ENCODE measurements at regions not wholly inside any gene's neighbourhood (a gene's known extent, or its start where the extent isn't known, plus 50 kb on each side); places are given as distances from the start of the nearest gene placed in this dataset.

DNA sequence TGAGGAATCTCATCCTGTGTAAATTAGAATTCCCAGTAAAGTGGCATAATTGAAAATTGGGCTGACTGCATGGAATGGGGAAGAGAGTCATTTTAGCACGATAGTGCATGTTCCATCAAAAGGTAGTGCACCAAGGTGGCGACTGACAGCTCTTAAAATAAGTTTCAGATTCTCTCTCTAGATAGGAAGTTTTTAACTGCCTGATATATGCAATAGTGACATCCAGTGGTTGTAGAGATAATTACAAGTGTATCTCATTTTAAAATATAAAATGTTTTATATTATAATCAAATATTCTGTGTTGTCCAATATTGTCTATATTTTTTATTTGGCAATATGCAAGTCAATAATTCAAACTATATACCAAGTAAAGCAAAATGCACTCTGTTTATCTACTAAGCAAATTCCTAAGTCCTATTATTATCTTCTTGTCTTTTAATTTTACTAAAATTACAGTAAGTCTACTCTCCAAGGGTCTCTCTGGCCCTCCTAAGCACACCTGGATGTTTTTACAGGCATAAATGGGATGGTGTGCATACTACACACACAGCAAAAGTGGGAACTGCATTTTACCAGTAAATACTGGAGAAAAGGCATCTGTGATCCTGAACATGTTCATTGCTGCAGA lies 397.7 kb upstream of the HNRNPA3 start:
- DNase-seq (ENCODE audit: low read depth) = no peak

DNA sequence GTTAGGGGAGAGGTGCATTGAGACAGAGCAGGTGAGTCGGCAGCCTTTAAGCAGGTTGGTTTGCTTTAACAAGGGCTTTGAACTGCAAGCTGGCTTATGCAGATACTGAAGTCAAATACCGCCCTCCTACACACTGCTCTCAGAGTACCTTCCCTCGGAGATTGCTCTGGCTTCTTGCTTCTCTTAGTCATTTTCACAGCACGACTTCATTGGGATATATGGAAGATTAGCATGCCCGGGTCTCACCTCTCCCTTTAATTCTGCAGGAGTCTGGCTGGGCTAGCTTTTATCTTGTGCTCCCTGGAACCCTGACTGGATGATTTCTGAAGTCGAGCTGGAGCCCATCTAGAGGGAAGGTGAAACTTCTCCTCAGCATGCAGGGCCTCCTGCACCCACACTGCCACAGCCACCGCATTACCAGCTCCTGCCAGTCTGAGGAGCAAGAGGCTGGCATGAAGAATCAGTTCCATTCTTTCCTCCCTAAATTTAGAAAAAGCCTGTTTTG lies 395.5 kb upstream of the HNRNPA3 start:
- DNase-seq (ENCODE audit: low read depth) = no peak

DNA sequence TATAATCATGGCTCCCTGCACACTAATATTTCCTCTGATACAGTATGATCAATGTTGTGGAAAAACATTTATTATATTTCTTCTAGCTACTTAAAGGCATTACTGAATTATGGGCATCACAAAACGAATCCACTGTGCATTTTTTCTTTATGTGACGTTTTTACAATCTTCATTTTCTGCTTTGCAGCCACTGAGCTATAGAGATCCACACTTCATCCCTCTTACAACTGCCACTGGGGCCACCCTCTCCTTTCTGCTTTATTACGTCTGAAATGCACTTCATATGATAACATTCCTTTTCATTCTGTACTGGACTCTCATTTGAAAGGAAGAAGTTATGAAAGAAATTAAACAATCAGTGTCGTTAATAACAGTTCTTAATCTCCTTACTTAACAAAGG lies 394.5 kb upstream of the HNRNPA3 start:
- DNase-seq (ENCODE audit: low read depth) = no peak

DNA sequence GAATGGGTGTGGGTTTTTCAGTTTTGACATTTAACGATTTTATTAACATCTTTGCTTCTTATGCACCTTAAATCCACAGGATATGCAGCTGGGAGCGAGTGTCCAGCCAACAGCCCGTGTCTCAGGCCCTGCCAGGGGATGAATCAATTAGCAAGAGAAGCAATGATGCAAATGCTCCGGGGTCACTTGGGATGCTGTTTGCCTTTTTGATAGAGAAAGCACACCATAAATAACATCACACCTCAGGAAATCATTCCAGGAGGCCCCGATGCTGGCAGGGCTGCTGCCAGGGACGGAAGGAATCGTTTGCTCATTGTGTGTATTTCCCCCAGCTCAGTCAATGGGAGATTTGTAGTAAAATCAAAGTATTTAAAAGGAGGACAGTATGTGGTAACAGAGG lies 394.0 kb upstream of the HNRNPA3 start:
- DNase-seq (ENCODE audit: low read depth) = no peak

DNA sequence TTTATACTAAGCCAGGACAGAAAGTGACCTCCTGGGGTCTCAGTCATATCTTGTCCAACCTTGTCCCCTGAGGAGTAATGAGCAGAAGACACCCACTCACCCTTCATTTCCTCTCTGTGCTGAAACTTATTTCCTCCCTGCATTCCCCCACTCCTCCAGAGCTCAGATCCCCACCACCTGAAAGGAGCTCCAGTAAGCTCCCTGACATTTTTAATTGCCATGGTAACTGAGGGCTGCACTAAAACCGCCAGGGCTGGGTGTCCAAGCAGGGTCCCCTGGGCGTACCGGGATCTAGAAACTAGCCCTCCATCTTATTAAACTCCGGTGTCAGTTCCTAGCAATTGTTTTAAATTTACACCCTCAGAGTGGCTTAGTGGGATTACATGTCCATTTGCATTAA lies 393.3 kb upstream of the HNRNPA3 start:
- no peak for DNase-seq (ENCODE audit: low read depth)

DNA sequence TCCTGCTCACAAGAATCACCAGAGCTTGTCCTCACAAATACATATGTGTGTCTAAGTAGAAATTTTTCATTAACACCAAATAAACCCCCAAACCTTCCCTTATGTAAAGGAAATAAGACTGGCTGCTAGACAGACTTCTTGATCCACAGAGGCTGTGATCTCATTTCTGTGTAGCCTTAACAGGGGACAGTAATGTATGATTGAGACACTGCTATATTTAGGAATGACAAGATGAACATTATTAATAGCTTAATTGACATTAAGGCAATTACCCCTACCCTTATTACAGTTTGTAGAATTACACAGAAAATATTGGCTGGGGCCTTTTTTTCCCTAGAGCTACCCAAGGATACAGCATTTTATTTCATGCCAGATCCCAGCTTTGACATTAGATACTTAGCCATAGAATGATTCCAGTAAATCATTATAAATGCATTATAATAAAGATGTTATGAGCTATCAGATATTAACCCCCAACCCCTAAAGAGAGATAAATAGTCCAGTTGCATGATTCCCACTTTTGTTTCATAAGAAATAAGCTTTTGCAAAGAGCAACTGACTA lies 392.1 kb upstream of the HNRNPA3 start:
- no peak for DNase-seq (ENCODE audit: low read depth)

DNA sequence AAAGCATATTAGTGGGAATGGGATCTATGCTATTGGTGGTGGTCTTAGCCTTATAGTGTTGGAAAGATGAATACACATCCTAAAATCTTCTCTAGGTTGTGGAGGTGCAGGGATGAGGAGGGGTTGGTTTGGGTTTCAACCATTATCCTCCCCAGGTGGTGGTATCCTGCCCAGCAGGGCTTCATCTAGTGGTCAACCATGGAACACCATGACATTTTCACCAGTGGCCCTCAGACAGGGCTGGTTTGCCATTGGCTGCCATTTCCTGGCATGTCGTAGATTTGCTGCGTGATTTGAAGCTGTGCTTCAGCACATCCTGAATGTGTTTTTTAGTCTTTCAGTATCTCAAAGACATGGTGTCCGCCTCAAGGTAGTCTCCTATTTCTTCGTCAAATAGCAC lies 391.2 kb upstream of the HNRNPA3 start:
- DNase-seq (ENCODE audit: low read depth) = no peak

DNA sequence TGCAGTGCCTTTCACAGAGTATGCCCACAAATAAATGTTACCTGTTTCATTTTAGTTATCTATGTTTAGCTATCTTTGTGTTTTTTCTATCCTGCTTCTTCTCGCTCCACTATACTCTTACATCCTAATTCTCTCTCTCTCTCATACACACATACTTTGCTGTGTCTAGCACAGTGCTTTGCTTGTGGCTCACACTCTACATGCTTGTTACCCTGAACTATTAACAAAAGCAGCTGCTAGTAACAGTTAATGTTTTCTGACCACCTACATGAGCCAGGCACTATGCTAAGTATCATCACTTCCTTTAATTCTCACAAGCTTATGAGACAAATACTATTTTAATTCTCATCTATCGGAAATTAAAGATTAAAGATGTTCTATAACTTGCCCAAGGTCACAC lies 390.5 kb upstream of the HNRNPA3 start:
- DNase-seq (ENCODE audit: low read depth) = no peak

DNA sequence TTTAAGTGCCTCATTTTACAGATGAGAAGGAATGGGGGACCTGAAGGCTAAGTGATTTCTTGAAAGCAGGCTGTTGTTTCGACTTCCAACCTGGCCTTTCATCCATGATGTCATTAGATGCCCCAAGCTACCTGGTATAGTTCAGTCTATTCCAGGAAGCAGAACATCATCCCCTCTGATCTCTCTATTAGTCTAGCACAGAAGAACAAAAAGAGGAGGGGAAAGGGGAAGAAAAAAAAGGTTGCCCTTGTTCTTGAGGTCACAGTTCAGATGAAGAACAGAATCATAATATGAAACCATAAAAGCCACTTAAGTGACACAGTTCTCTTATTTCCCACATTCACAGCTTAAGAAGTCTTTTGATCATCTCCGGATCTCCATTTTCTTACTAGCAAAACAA lies 386.2 kb upstream of the HNRNPA3 start:
- DNase-seq (ENCODE audit: low read depth) = no peak

DNA sequence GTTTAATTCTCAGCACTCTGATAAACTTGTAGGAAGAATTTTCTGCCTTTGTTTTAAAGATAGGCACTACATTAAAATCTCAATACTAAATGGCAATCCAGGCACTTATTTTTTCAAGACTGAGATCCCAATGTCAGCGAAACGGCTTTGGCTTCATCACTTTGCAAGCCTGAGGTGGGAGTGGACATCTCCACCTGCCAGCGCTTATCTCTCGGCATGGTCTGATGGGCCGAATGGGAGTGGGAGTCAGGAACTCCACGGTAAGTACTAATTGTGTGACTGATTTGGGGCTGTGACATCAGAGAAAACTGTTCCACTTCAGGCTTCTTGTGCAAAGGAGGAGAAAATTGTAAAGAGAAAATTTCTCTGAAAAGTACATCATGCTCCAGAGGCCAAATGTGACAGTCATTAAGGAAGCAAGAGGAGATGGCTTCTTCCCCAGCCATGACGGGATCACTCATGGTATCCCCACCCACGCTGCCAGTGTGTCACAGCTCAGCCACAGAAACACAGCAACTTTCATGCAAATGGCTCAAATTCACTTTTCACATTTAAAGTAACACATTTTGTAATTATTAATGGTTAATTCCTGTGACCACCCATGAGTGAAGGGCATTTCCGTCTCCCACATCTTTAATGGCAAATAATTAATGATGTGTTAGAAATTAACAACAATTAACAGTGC lies 385.5 kb upstream of the HNRNPA3 start:
- no peak for DNase-seq (ENCODE audit: low read depth)

DNA sequence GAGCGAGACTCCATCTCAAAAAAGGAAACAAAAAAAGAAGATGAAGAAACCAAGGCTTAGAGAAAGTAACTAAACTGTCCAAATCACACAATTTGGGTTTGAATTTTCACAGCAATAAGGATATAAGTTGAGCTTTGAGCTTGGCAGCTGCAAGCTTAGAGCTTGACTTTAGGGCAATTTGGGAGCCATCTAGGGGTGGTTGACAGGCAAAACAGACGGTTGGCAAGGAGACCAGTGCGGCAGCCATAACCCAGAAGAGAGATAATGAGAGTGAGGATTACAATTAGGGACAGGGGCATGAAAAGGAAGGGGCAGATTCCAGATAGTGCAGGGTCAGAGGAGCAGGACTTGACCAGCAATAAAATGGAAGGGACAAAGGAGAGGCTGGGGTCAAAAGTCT lies 382.2 kb upstream of the HNRNPA3 start:
- DNase-seq (ENCODE audit: low read depth) = no peak

DNA sequence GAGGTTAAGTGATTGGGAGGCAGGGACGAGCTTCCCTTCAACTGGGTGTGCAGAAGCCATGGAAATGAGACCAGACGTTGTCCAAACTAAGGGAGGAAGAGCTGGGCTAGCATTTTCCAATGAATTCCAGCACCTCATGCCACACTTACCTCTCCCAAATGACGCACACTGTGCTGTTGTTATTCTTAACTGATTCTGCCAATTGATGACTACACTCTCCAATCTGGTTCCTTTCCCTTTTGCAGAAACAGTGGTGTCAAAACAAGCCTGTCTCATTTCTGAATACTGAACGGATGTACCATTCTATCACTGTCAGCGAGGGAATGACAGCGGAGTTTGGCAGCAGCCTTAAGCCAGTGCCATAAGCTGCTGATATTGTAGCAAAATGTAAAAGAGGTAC lies 380.5 kb upstream of the HNRNPA3 start:
- DNase-seq (ENCODE audit: low read depth) = no peak

DNA sequence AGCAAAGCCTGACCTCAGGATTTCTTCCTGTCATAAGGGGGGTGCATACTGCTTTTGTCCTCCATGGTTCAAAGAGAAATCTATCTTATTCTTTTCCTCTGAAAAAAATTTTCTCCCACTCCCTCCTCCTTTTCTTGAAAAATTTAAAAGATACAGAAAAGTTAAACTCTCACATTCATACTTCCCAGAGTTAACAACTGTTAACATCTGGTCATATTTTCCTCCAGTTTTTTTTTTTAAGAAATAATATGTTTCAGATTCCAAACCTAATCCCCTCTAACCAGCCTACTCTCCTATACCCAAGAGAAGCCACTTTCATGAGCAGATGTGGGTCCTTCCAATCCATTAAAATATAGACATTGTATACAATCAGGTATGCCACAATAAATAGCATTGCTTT lies 378.9 kb upstream of the HNRNPA3 start:
- no peak for DNase-seq (ENCODE audit: low read depth)

DNA sequence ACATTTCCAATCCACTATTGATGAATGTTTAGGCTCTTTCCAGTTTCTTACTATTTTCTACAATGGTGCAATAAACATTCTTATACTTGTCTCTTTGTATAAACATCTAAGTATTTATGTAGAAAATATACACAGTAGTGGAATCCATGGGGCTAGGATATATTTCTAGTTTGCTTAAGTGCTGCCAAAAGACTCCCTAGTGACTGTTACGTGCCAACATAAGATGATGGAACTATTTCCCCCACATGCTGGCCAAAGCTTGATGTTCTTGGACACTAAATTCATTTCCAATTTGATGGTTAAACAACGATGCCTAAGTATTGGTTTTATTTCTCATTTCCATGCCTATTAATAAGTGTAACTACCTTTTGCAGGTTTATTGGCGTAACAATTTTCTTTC lies 378.4 kb upstream of the HNRNPA3 start:
- no peak for DNase-seq (ENCODE audit: low read depth)

DNA sequence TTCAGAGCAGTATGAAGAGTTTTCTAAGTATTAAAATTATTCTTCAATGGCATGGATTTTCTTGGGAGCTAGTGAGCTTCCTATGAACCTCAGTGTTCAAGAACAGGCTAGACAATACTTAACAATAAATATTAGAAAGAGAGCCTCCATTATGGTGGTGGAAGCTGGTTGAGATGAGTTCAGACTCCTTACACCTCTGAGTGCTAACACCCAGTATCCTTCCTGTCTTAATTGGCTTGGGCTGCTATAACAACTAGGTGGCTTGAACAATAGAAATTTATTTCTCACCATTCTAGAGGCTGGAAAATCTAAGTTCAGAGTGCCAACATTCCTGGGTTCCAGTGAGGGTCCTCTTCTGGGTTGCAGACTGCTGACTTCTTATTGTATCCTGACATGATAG lies 369.4 kb upstream of the HNRNPA3 start:
- no peak for DNase-seq (ENCODE audit: low read depth)

DNA sequence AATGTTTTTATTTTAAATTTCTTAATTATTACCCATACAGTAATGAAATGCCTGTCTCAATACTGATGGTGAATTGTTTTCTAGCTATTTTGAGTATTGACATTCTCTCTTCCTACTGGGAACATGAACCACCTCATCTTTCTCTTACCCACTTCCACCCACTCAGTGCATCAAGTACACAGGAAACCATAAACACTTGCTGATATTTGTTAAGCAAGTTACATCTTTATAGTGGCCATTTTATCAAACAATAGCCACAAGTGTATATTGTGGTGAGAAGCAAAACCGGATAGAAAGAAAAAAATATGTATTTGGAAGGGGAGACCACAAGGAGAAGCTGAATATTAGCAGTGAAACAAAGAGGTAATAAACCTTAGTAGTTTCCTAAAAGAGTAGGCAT lies 368.1 kb upstream of the HNRNPA3 start:
- no peak for DNase-seq (ENCODE audit: low read depth)

DNA sequence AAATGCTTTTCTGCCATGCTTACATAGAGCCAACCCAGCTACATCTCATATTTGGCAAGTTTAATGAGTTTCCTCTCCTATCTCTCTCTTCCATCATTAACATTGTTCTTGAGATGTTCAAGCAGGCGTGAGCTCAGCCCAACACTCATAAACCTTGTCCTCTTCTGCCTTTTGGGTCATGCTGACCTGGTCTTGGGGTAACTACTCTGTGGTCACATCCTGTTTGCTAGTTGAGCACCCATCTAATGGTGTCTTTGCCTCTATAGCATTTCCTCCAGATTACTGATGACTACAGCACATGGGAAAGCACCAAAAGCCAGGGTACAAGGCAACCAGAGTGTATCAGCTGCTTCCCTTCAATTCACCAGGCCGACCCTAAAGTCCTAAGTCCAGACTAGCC lies 366.9 kb upstream of the HNRNPA3 start:
- DNase-seq (ENCODE audit: low read depth) = no peak

DNA sequence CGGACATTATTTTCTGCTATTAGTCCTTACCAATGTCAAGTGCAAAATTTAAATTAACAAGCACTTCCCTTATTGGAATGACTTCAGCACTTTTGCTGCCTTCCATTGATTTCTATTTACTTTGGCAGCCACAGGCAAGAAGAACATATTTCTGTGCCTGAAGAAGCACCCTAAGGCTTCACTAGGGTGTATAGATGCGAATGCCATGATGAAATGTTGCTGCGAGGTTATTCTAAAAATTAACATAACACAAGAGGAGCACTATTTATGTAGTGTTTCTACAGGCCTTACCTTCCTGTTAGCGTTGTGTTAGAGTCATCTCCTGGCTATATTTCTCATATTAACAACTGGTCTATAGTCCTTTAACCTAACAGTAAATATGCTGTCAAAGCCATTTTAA lies 365.0 kb upstream of the HNRNPA3 start:
- DNase-seq (ENCODE audit: low read depth) = no peak

DNA sequence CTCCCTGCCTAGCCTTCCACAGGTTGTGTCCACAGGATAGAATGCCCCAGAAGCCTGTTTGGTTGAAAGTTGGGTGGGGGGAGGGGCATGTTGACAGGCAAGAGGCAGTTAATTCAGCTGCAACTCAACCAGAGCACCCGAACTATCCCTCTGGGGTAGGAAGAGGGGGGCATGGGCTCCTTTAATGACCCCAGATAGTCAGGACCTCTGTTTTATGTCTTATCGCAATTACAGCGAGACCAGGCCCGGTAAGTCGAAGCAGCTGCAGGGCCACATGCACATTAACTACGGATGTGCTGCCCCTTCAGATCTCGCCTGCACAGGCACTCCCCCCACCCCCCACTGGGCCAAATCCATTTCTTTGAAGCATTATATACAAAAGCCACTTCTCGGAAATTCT lies 363.8 kb upstream of the HNRNPA3 start:
- DNase-seq (ENCODE audit: low read depth) = no peak

DNA sequence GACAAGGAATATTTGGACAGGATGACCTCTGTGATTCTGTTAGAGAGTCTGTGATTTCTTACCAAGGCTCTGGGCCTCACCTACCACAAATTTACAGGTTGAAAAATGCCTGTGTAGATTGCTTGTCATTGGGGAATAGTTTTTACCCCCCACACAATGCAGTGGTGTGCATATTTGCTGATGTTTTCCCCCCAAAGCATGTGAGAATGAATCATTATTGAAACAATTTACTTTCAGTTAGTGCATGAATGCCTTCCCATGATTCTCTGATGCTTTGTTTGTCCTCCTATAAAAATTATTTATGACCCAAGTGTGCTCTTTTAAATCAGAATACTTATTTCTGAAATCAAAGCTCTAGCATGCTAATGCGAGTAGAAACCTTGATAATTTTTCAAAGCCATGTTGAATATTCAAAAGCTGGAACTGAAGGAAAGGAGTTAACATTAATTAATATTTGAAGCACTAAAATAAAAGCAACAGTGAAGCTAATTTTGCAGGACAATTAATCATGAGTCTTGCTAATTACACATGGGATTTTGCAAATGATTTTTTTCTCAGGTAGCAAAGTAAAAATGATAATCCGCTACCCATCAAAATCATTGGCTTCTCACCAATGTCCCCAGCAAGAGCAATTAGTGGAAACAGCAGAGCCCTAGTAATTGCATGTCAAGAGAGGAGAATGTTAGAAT lies 361.2 kb upstream of the HNRNPA3 start:
- no peak for DNase-seq (ENCODE audit: low read depth)

DNA sequence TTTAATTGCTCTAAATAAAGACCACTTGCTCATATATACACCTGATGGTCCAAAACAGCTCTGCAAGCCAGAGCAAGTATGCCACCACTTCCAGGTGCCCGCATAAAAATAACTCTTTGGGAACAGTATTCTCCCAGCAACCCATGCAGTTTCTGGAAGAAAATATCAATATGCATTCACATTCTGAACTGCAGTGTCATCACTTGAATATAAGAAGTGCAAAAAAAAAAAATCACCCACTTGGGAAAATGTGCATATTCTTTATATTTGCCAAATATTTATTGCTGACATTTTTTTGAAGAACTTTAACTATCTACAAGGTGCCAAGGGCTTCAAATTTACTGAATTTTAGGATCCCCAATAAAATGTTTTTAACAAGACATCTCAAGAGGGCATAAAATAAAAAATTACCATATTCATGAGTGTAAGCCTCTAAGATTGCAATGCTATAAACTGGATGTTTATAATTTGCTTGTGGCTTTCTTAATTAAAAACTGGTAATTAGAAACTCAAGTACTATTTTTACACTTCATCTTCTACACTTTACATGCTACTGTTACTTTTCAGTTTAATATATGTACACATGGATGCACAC lies 360.6 kb upstream of the HNRNPA3 start:
- no peak for DNase-seq (ENCODE audit: low read depth)

DNA sequence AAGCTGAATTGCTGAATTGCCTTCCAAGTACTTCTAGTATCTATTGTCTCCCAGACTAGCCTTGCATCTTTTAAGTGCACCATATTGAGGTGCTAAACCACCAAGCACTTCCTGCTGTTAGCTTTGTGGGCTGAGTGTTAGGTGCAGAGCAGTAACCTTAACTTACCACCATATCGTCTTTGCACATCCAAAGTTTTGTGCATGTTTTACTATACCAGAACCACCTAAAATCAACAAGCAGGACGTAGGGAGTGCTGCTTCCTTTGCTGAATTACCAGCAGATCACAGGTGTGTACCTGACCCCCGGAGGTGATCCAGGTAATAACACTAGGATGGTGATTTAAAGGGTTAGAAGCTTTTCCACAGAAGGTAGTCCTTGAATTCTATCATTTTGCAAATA lies 359.9 kb upstream of the HNRNPA3 start:
- DNase-seq (ENCODE audit: low read depth) = no peak

DNA sequence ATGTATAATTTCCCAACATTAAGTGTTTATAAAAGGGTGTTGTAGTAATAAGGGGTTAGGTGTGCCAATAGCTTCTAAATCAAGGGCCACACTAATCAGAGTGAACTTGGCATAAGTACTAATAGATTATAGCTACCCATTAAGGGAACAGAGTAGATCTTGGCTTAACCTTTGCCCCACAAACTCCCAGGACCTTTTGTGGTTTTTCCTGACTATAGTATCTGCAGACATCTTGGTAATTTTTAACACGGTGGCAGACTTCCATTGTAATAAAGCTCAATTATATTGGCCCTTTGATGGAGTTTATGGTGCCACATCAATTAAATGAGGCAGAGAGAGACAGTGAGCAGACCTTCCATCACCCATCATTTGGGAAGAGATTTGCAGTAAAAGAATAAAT lies 358.5 kb upstream of the HNRNPA3 start:
- DNase-seq (ENCODE audit: low read depth) = no peak
